ENCODE measurements at regions not wholly inside any gene's neighbourhood (a gene's known extent, or its start where the extent isn't known, plus 50 kb on each side); places are given as distances from the start of the nearest gene placed in this dataset.
"Not testable (repeated sequence)": the region's sequence is repeated elsewhere in the genome, so short reads cannot be mapped to it uniquely, and the experiment has no call there.

DNA sequence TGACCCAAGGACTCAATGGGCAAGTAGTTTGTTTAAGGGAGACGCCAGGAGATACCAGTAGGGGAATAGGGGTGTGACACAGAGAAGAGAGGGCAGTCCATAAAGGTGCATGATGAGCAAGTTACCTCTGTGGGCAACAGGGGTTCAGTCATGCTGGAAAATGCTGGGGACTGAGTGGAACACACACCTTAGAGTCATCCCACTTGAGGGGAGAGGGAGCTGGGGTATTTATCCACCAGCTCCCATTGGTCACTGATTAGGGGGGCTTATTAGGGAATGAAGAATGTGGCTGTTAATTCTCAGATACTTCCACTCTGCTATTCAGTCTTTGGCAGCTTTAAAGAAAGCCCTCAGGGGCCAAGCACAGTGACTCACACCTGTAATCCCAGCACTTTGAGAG, 67.5 kb upstream of the MRI1 start:
- TF ChIP-seq CTCF (conservative IDR thresholded peaks at IDR 0.05), result no peak
- H3K27ac ChIP-seq, result no peak overlapping the region

- TF ChIP-seq CTCF (conservative IDR thresholded peaks at IDR 0.05), result no peak
- H3K27ac ChIP-seq, result no peak overlapping the region
These were observed 70.4 kb upstream of the MRI1 start for GRCh38 chr19:13693889-13694288.

DNA sequence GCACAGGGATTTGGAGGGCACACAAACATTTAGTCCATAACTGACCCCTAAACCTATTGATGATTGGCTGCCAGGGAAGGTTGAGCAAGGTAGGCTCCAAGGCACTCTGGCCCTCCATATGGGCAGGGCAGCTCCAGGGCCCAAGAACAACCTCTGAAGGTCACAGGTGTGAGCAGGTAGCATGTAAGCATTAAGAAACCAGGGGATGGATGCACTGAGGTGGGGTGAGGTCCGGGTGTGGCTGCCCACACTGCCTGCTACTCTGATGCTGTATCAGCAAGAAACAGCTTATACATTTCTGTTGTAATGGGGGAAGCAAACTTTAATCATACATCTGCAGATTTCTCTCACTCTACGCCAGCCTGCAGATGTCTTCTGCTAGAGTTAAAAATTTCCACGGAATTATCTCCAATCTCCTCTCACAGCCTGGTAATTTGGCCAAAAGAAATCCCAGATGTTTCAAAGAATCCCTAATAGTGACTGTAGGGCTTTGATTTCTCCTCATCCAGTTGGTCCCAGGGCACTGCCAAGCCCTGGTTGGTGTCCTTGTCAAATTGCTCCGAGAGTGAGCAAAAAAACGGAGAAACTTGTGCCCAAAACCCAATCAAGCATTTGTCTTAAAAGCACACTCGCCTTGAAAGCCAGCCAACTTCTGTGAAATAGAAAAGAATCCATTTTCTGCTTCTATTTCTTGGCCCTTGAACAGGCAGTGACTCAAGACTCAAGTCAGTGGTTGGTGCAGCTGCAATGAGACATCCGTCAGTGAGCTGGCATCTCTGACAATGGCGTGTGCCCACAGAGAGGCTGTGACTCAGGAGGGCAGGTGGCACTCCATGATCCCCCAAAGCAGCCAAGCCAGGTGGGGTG, 72.5 kb upstream of the MRI1 start:
- no peak overlapping the region for H3K27ac ChIP-seq
- no peak for TF ChIP-seq CTCF (conservative IDR thresholded peaks at IDR 0.05)

DNA sequence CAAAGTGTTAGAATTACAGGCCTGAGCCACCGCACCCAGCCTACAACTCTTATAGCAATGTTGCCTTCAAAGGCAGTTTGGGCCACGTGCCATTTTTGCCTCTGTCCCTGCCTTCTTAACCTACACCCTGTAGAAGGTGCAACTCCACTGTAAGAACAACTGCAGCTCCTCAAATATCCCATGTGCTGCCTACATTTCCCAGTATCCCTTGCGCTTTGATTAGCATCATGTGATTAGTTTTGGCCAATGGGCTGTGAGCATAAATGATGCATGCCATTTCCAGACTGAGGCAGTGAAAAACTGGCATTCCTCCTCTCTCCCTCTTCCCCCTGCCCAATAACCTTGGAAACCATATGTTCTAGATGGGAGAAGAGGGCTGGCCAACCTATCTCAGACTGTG, 75.2 kb upstream of the MRI1 start:
- no peak for TF ChIP-seq CTCF (conservative IDR thresholded peaks at IDR 0.05)
- no peak overlapping the region for H3K27ac ChIP-seq

- no peak overlapping the region for H3K27ac ChIP-seq
- TF ChIP-seq CTCF (conservative IDR thresholded peaks at IDR 0.05), result no peak
These were observed 80.3 kb upstream of the MRI1 start for GRCh38 chr19:13684021-13684420.

DNA sequence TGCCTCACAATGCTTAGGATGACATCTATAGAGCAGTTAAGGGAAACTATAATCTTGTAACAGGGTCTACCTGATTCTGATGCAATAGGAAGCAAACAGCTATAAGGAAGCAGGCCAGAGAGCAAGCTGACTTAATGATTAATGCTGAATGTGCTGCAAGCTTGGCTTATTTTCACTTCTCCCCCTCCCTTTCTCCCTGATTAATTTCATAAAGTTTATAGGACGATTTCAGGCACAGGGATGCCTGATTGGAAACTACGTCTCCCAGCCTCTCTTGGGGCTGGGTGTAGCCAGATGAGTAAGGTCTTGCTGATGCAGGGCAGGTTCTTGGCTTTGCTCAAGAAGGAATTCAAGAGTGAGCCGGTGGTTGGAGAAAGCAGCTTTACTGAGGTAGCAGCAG, 82.8 kb upstream of the MRI1 start:
- no peak overlapping the region for H3K27ac ChIP-seq
- TF ChIP-seq CTCF (conservative IDR thresholded peaks at IDR 0.05), result no peak

DNA sequence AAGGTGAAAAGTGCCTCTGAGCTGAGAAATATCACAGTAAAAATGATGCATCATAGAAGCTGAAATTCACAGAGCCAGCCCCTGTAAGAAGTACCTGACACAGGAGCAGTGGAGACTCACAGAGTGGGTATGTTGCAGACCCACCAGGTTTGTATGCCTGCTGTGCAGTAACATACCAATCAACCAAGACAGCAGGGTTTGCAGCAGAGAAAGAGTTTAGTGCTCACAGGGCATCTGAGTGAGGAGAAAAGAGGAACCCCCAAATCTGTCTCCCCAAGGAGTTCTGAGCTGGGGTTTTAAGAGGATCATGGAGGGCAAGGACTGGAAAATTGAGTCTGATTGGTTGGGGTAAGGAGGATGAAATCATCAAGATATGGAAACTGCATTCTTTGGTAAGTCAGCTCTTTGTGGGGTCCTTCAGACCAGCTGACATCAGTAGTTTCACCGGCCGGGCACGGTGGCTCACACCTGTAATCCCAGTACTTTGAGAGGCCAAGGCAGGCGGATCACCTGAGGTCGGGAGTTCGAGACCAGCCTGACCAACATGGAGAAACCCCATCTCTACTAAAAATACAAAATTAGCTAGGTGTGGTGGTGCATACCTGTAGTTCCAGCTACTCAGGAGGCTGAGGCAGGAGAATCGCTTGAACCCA, 83.5 kb upstream of the MRI1 start:
- H3K27ac ChIP-seq, result not testable (repeated sequence)

DNA sequence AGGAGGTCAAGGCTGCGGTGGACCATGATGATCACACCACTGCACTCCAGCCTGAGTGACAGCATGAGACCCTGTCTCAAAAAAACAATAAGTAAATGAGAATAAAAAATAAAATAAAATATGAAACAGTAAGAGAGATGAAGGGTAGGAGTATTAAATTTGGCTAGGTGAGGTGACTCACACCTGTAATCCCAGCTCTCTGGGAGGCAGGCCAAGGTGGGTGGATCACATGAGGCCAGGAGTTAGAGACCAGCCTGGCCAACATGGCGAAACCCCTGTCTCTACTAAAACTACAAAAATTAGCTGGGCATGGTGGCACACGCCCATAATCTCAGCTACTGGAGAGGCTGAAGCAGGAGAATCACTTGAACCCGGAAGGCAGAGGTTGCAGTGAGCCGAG, 87.4 kb upstream of the MRI1 start:
- not testable (repeated sequence) for H3K27ac ChIP-seq

DNA sequence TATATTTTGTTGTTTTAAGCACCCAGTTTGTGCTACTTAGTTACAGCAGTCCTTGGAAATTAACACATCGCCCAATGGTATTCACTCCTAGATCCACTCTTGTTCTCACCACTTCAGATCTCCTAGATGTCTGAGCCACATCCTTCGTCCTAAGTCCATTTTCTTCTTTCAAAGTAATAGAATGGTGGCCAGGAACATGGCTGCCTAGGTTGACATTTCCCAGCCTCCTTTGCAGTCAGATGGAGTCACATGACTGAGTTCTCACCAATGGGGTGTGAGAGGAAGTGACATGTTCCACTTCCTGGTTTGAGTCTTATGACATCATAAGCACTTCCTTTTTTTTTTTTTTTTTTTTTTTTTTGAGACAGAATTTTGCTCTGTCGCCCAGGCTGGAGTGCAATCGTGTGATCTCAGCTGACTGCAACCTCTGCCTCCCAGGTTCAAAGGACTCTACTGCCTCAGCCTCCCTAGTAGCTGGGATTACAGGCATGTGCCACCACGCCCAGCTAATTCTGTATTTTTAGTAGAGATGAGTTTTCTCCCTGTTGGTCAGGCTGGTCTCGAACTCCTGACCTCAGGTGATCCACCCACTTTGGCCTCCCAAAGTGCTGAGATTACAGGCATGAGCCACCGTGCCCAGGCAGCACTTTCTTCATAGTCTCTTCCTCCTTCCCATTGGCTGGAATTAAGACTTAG, 91.7 kb upstream of the MRI1 start:
- H3K27ac ChIP-seq, result not testable (repeated sequence)
